GM23338 (cell line): ENCODE measurements at regions not wholly inside any gene's neighbourhood (a gene's known extent, or its start where the extent isn't known, plus 50 kb on each side); places are given as distances from the start of the nearest gene placed in this dataset.

Source experiments
- ATAC-seq: fragments of 200-7000 bp; cut with Tn5 transposase; 3 replicates; pipeline ENCODE4 v1.9.1; 2020
- DNase-seq: peaks from one replicate; pipeline ENCODE4 v3.0.0-alpha.2; 2015; ENCODE audit warnings: low spot score
- H2AFZ ChIP-seq: fragments of 200-600 bp; sonication (generic); 2 replicates; pipeline ENCODE4 v1.8.0; 2016; ENCODE audit warnings: antibody characterized with exemption, mild to moderate bottlenecking, moderate library complexity
- H3F3A ChIP-seq: fragments of 200-600 bp; sonication (generic); replicated peaks from 2 replicates; pipeline ENCODE4 v1.8.0; 2017; ENCODE audit warnings: antibody characterized with exemption, mixed run types, low read depth
- H3K27ac ChIP-seq: fragments of 200-600 bp; sonication (generic); 2 replicates; pipeline ENCODE4 v1.6.1; 2016; ENCODE audit warnings: low read depth
- H3K27me3 ChIP-seq: fragments of 200-600 bp; sonication (generic); 2 replicates; pipeline ENCODE4 v1.8.0; 2016; ENCODE audit warnings: mild to moderate bottlenecking, mixed run types, moderate library complexity; ENCODE audit not compliant: insufficient read depth
- H3K36me3 ChIP-seq: fragments of 200-600 bp; sonication (generic); 2 replicates; pipeline ENCODE4 v1.8.0; 2016; ENCODE audit warnings: mild to moderate bottlenecking; ENCODE audit not compliant: insufficient read depth
- H3K4me1 ChIP-seq: fragments of 200-600 bp; sonication (generic); 2 replicates; pipeline ENCODE4 v1.8.0; 2016; ENCODE audit warnings: mild to moderate bottlenecking, moderate library complexity; ENCODE audit not compliant: insufficient read depth
- H3K4me2 ChIP-seq: fragments of 200-600 bp; sonication (generic); 2 replicates; pipeline ENCODE4 v1.7.1; 2017; ENCODE audit warnings: mixed run types
- H3K4me3 ChIP-seq: fragments of 200-600 bp; sonication (generic); 2 replicates; pipeline ENCODE4 v1.6.1; 2016; ENCODE audit warnings: mixed run types
- H3K79me2 ChIP-seq: fragments of 200-600 bp; sonication (generic); replicated peaks from 2 replicates; pipeline ENCODE4 v1.8.0; 2017; ENCODE audit warnings: mild to moderate bottlenecking; ENCODE audit not compliant: insufficient read depth
- H3K9me2 ChIP-seq: fragments of 200-600 bp; sonication (generic); 2 replicates; pipeline ENCODE4 v1.8.0; 2017; ENCODE audit not compliant: insufficient read depth
- H4K20me1 ChIP-seq: fragments of 200-600 bp; sonication (generic); replicated peaks from 2 replicates; pipeline ENCODE4 v1.8.0; 2017; ENCODE audit warnings: mild to moderate bottlenecking; ENCODE audit not compliant: insufficient read depth
- H3K27ac Mint-ChIP-seq: 2 replicates; pipeline ENCODE4 v1.8.0; 2020; ENCODE audit warnings: inconsistent platforms, mild to moderate bottlenecking, moderate library complexity, mixed read lengths
- H3K27me3 Mint-ChIP-seq: 3 replicates; pipeline ENCODE4 v1.8.0; 2022; ENCODE audit warnings: low read depth, mild to moderate bottlenecking, moderate library complexity, mixed read lengths, inconsistent platforms; ENCODE audit not compliant: insufficient read depth, poor library complexity
- H3K36me3 Mint-ChIP-seq: 3 replicates; pipeline ENCODE4 v1.8.0; 2021; ENCODE audit warnings: low read depth, mild to moderate bottlenecking, inconsistent platforms, moderate library complexity, mixed read lengths
- H3K4me1 Mint-ChIP-seq: 3 replicates; pipeline ENCODE4 v1.8.0; 2020; ENCODE audit warnings: mild to moderate bottlenecking, inconsistent platforms, mixed read lengths
- H3K4me3 Mint-ChIP-seq: 3 replicates; pipeline ENCODE4 v1.8.0; 2021; ENCODE audit warnings: moderate library complexity, mild to moderate bottlenecking, inconsistent platforms, mixed read lengths
- H3K9me3 Mint-ChIP-seq: 3 replicates; pipeline ENCODE4 v1.8.0; 2020; ENCODE audit warnings: moderate library complexity, mild to moderate bottlenecking, inconsistent platforms, mixed read lengths
- CREB1 ChIP-seq: fragments of 250-450 bp; sonication (Bioruptor Pico); IDR thresholded peaks from 2 replicates; pipeline ENCODE4 v1.5.0; 2020; ENCODE audit warnings: low read depth, mild to moderate bottlenecking, moderate library complexity
- CTCF ChIP-seq, 2 experiments: fragments of 200-600 bp in 1 of 2; sonication (generic) in 1 of 2; conservative IDR thresholded peaks; 2 replicates each; pipeline versions ENCODE4 v1.5.1 to v1.6.1; 2016 to 2017; ENCODE audit warnings: antibody characterized with exemption in 2 of 2, low read depth in 2 of 2, mild to moderate bottlenecking in 2 of 2, moderate library complexity in 1 of 2
- ETS1 ChIP-seq: IDR thresholded peaks from 2 replicates; pipeline ENCODE4 v1.6.1; 2016; ENCODE audit warnings: antibody characterized with exemption
- JUNB ChIP-seq: IDR thresholded peaks from one replicate; pipeline ENCODE4 v1.6.1; 2016; ENCODE audit warnings: antibody characterized with exemption; ENCODE audit not compliant: unreplicated experiment
- POLR2AphosphoS5 ChIP-seq: IDR thresholded peaks from 2 replicates; pipeline ENCODE4 v1.6.1; 2016; ENCODE audit warnings: antibody characterized with exemption, low read depth
- REST ChIP-seq: IDR thresholded peaks from one replicate; pipeline ENCODE4 v1.6.1; 2018; ENCODE audit warnings: antibody characterized with exemption; ENCODE audit not compliant: unreplicated experiment
- STAT1 ChIP-seq: IDR thresholded peaks from one replicate; pipeline ENCODE4 v1.6.1; 2016; ENCODE audit warnings: antibody characterized with exemption; ENCODE audit not compliant: unreplicated experiment
- ZNF114 ChIP-seq: fragments of 250-450 bp; sonication (Bioruptor Pico); IDR thresholded peaks from 2 replicates; pipeline ENCODE4 v1.5.0; 2020; ENCODE audit warnings: mild to moderate bottlenecking, moderate library complexity
- ZNF331 ChIP-seq: fragments of 250-450 bp; sonication (Bioruptor Pico); IDR thresholded peaks from 2 replicates; pipeline ENCODE4 v1.5.0; 2020; ENCODE audit warnings: low read depth, mild to moderate bottlenecking, moderate library complexity
- ZNF462 ChIP-seq: fragments of 250-450 bp; sonication (Bioruptor Pico); IDR thresholded peaks from 2 replicates; pipeline ENCODE4 v1.5.0; 2020; ENCODE audit warnings: mild to moderate bottlenecking, moderate library complexity

- H3K4me2 ChIP-seq = no peak overlapping the region
- H3F3A ChIP-seq = no peaks in the 10 kb centered on the region
- no peak overlapping the region for H3K4me3 Mint-ChIP-seq
Observed at GRCh38 chr4:184533908-184534307, 59.6 kb upstream of the IRF2 start.

More at GRCh38 chr4:184533908-184534307, 59.6 kb upstream of the IRF2 start:
- Histone ChIP-seq H3K79me2 (no peaks in the 10 kb centered on the region), H3K9me2 (no peaks in the 10 kb centered on the region), H3K4me1 (peaks cover 10% of the 10 kb centered on the region), H2AFZ (no peak overlapping the region), H4K20me1 (no peaks in the 10 kb centered on the region), H3K27me3 (no peaks in the 10 kb centered on the region), H3K4me3 (no peak overlapping the region), H3K36me3 (no peaks in the 10 kb centered on the region), H3K27ac (no peak overlapping the region)
- Mint-ChIP-seq H3K27ac (no peak overlapping the region), H3K36me3 (no peaks in the 10 kb centered on the region), H3K27me3 (peaks cover 7% of the 10 kb centered on the region), H3K9me3 (no peaks in the 10 kb centered on the region), H3K4me1 (peaks cover 18% of the 10 kb centered on the region)
- DNase-seq = no peak
- no peak for ATAC-seq
- TF ChIP-seq ZNF331 (CRISPR knock-in tag) = no peak
- TF ChIP-seq REST = no peak
- TF ChIP-seq CREB1 (CRISPR knock-in tag) = no peak
- no peak for TF ChIP-seq POLR2AphosphoS5
- no peak for TF ChIP-seq CTCF (conservative IDR thresholded peaks at IDR 0.05; ENCODE audit: low read depth in 2 of 2)
- no peak for TF ChIP-seq JUNB
- TF ChIP-seq ZNF462 = no peak
- TF ChIP-seq ETS1 = no peak
- TF ChIP-seq ZNF114 (CRISPR knock-in tag) = no peak
- TF ChIP-seq STAT1 = no peak
